ENCODE measurements at regions not wholly inside any gene's neighbourhood (a gene's known extent, or its start where the extent isn't known, plus 50 kb on each side); places are given as distances from the start of the nearest gene placed in this dataset.
A peak's percentile ranks its signal among the peaks of the same experiment; 100 is the strongest.
"Not testable (repeated sequence)": the region's sequence is repeated elsewhere in the genome, so short reads cannot be mapped to it uniquely, and the experiment has no call there.

DNA sequence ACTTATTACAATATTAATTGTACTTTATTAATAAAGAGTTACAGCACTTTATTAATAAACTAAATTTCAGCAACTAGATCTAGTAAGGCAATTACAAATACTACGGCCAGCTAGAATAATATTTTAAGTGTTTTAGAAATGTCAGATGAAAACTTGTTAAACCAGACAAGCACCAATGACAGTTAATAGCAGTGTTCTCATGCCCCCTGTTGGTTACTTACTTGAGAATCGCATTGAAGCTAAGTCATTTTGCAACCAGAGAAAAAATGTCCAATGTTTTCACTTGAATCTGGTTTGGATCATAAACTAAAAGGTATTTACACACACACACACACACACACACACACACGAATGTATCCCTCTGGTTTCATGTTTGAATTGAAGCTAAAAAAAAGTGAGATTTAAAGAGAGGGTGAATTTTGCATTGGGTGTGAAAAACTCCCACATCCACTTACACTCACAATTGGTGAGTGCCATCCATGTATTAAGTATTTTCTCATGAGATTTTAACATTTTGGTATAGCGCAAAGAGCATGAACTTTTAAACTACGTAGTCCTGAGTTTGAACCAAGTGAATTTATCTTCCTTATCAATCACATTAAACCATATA is 347.7 kb downstream of the ZBBX start:
- peak in 3 of 5 donors; percentile 20 to 84 (median 83) for DNase-seq
- Histone ChIP-seq H3K9me3 (ENCODE audit: control insufficient read depth in 2 of 3, insufficient read depth in 1 of 3, low read length in 3 of 3) (no peaks in the 10 kb centered on the region), H3K4me3 (ENCODE audit: low read length in 3 of 3) (no peak overlapping the region), H3K27me3 (ENCODE audit: control insufficient read depth, insufficient read depth, low read length) (no peaks in the 10 kb centered on the region), H3K36me3 (ENCODE audit: control insufficient read depth in 2 of 3, insufficient read depth in 3 of 3, low read length in 3 of 3) (no peaks in the 10 kb centered on the region), H3K27ac (ENCODE audit: low read depth in 2 of 2, low read length in 2 of 2) (no peak overlapping the region), H3K9ac (ENCODE audit: low read length in 3 of 3) (no peak overlapping the region), H3K4me1 (ENCODE audit: control insufficient read depth in 2 of 3, insufficient read depth in 2 of 3, low read depth in 1 of 3, low read length in 3 of 3) (no peaks in the 10 kb centered on the region)
- TF ChIP-seq, protein P1, sequence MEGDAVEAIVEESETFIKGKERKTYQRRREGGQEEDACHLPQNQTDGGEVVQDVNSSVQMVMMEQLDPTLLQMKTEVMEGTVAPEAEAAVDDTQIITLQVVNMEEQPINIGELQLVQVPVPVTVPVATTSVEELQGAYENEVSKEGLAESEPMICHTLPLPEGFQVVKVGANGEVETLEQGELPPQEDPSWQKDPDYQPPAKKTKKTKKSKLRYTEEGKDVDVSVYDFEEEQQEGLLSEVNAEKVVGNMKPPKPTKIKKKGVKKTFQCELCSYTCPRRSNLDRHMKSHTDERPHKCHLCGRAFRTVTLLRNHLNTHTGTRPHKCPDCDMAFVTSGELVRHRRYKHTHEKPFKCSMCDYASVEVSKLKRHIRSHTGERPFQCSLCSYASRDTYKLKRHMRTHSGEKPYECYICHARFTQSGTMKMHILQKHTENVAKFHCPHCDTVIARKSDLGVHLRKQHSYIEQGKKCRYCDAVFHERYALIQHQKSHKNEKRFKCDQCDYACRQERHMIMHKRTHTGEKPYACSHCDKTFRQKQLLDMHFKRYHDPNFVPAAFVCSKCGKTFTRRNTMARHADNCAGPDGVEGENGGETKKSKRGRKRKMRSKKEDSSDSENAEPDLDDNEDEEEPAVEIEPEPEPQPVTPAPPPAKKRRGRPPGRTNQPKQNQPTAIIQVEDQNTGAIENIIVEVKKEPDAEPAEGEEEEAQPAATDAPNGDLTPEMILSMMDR (IDR thresholded peaks at IDR 0.05; ENCODE audit: borderline replicate concordance, extremely low read depth, insufficient read depth), result peak; percentile 38
- intact Hi-C loops (cut with DNase I), result no loop called here
- FAIRE-seq, result peak; percentile 62

DNA sequence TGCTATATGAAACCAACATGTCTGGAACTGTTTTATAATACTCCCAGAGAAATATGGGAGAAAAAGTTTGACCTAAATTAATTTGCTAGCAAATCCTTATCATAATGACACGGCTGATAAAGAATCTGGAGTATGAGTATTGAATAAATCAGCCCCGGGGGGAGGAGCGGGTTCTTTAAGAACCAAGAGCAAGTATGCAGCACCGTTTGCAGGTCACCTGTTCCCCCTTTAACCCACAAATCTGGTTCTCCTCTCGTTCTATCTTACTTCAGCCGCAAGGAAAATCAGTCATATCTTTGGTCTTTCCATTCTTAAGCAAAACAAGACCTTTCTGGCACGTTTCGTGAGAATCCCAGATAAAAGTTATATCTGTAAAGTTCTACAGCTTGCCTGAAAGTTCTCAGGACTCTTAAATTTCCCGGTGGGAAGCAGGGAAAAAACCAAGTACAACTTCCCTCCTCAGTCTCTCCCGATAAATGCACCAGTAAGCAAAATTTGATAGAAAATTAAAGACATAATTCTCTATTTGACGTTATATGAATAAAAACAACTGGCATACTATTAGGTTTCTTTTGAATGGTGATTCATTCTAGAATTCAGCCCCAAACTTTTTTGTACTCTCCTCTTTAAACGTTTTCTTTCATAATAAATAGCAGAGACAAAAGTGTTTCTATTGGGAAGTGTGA is 348.6 kb downstream of the ZBBX start:
- no peak for DNase-seq
- H3K4me3 ChIP-seq (ENCODE audit: low read length in 3 of 3), result no peak overlapping the region
- no peaks in the 10 kb centered on the region for H3K9me3 ChIP-seq (ENCODE audit: control insufficient read depth in 2 of 3, insufficient read depth in 1 of 3, low read length in 3 of 3)
- TF ChIP-seq, protein P1 (IDR thresholded peaks at IDR 0.05; ENCODE audit: borderline replicate concordance, extremely low read depth, insufficient read depth), result no peak
- no peak for FAIRE-seq
- H3K4me1 ChIP-seq (ENCODE audit: control insufficient read depth in 2 of 3, insufficient read depth in 2 of 3, low read depth in 1 of 3, low read length in 3 of 3), result no peaks in the 10 kb centered on the region
- no peak overlapping the region for H3K9ac ChIP-seq (ENCODE audit: low read length in 3 of 3)
- intact Hi-C loops (cut with DNase I), result no loop called here
- H3K27me3 ChIP-seq (ENCODE audit: control insufficient read depth, insufficient read depth, low read length), result no peaks in the 10 kb centered on the region
- H3K27ac ChIP-seq (ENCODE audit: low read depth in 2 of 2, low read length in 2 of 2), result no peak overlapping the region
- no peaks in the 10 kb centered on the region for H3K36me3 ChIP-seq (ENCODE audit: control insufficient read depth in 2 of 3, insufficient read depth in 3 of 3, low read length in 3 of 3)

- Histone ChIP-seq H3K9ac (ENCODE audit: low read length in 3 of 3) (no peak overlapping the region), H3K4me3 (ENCODE audit: low read length in 3 of 3) (no peak overlapping the region), H3K36me3 (ENCODE audit: control insufficient read depth in 2 of 3, insufficient read depth in 3 of 3, low read length in 3 of 3) (no peaks in the 10 kb centered on the region), H3K27ac (ENCODE audit: low read depth in 2 of 2, low read length in 2 of 2) (no peak overlapping the region), H3K4me1 (ENCODE audit: control insufficient read depth in 2 of 3, insufficient read depth in 2 of 3, low read depth in 1 of 3, low read length in 3 of 3) (no peaks in the 10 kb centered on the region), H3K27me3 (ENCODE audit: control insufficient read depth, insufficient read depth, low read length) (no peaks in the 10 kb centered on the region), H3K9me3 (ENCODE audit: control insufficient read depth in 2 of 3, insufficient read depth in 1 of 3, low read length in 3 of 3) (no peaks in the 10 kb centered on the region)
- FAIRE-seq (no peak), DNase-seq (no peak)
- TF ChIP-seq, protein P1 (IDR thresholded peaks at IDR 0.05; ENCODE audit: borderline replicate concordance, extremely low read depth, insufficient read depth), result no peak
- intact Hi-C loops (cut with DNase I), result no loop called here
Measured at GRCh38 chr3:167030082-167030725, 349.9 kb downstream of the ZBBX start.

DNA sequence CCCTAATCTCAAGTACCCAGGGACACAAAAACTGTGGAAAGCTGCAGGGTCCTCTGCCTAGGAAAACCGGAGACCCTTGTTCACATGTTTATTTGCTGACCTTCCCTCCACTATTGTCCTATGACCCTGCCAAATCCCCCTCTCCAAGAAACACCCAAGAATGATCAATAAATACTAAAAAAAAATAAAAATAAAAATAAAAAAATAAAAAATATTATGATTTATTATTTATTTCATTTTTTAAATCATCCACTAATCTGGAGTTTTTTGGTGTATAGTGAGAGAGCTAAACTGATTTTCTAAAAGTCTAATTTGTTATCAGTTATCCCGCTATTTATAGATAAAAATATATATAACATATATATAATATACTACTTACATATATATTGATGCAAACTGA is 360.6 kb downstream of the ZBBX start:
- H3K36me3 ChIP-seq (ENCODE audit: control insufficient read depth in 2 of 3, insufficient read depth in 3 of 3, low read length in 3 of 3); H3K4me1 ChIP-seq (ENCODE audit: control insufficient read depth in 2 of 3, insufficient read depth in 2 of 3, low read depth in 1 of 3, low read length in 3 of 3); H3K9ac ChIP-seq (ENCODE audit: low read length in 3 of 3); H3K27ac ChIP-seq (ENCODE audit: low read depth in 2 of 2, low read length in 2 of 2); intact Hi-C loops (cut with DNase I); H3K9me3 ChIP-seq (ENCODE audit: control insufficient read depth in 2 of 3, insufficient read depth in 1 of 3, low read length in 3 of 3); H3K4me3 ChIP-seq (ENCODE audit: low read length in 3 of 3); DNase-seq; H3K27me3 ChIP-seq (ENCODE audit: control insufficient read depth, insufficient read depth, low read length): not testable (repeated sequence)
- peak; percentile 89 for FAIRE-seq

- H3K4me1 ChIP-seq (ENCODE audit: control insufficient read depth in 2 of 3, insufficient read depth in 2 of 3, low read depth in 1 of 3, low read length in 3 of 3); H3K4me3 ChIP-seq (ENCODE audit: low read length in 3 of 3); H3K27ac ChIP-seq (ENCODE audit: low read depth in 2 of 2, low read length in 2 of 2); H3K9ac ChIP-seq (ENCODE audit: low read length in 3 of 3); H3K9me3 ChIP-seq (ENCODE audit: control insufficient read depth in 2 of 3, insufficient read depth in 1 of 3, low read length in 3 of 3); FAIRE-seq; H3K27me3 ChIP-seq (ENCODE audit: control insufficient read depth, insufficient read depth, low read length); H3K36me3 ChIP-seq (ENCODE audit: control insufficient read depth in 2 of 3, insufficient read depth in 3 of 3, low read length in 3 of 3); intact Hi-C loops (cut with DNase I): not testable (repeated sequence)
- DNase-seq, result peak in 1 of 5 donors; percentile 64
Measured at GRCh38 chr3:167018591-167019111, 361.4 kb downstream of the ZBBX start.
